ENCODE measurements at regions not wholly inside any gene's neighbourhood (a gene's known extent, or its start where the extent isn't known, plus 50 kb on each side); places are given as distances from the start of the nearest gene placed in this dataset.
"Not testable (repeated sequence)": the region's sequence is repeated elsewhere in the genome, so short reads cannot be mapped to it uniquely, and the experiment has no call there.

GRCh38 chr18:60017371-60017770 lies 117.6 kb downstream of the PMAIP1 start:
- Histone ChIP-seq H3K27me3 (no peaks in the 10 kb centered on the region), H3K4me3 (no peak overlapping the region), H3K9me3 (no peaks in the 10 kb centered on the region), H3K36me3 (no peaks in the 10 kb centered on the region), H3K4me1 (no peaks in the 10 kb centered on the region), H3K27ac (no peak overlapping the region)
- intact Hi-C loops (cut with DNase I): no loop called here
- TF ChIP-seq, protein P1, sequence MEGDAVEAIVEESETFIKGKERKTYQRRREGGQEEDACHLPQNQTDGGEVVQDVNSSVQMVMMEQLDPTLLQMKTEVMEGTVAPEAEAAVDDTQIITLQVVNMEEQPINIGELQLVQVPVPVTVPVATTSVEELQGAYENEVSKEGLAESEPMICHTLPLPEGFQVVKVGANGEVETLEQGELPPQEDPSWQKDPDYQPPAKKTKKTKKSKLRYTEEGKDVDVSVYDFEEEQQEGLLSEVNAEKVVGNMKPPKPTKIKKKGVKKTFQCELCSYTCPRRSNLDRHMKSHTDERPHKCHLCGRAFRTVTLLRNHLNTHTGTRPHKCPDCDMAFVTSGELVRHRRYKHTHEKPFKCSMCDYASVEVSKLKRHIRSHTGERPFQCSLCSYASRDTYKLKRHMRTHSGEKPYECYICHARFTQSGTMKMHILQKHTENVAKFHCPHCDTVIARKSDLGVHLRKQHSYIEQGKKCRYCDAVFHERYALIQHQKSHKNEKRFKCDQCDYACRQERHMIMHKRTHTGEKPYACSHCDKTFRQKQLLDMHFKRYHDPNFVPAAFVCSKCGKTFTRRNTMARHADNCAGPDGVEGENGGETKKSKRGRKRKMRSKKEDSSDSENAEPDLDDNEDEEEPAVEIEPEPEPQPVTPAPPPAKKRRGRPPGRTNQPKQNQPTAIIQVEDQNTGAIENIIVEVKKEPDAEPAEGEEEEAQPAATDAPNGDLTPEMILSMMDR (IDR thresholded peaks at IDR 0.05): no peak
- TF ChIP-seq POLR2A (IDR thresholded peaks at IDR 0.05) (no peak), POLR2AphosphoS5 (IDR thresholded peaks at IDR 0.05; ENCODE audit: insufficient read depth in 1 of 2, low read depth in 1 of 2) (no peak)
- no peak for DNase-seq (ENCODE audit: extremely low spot score in 2 of 2)

GRCh38 chr18:60015826-60016225 lies 116.0 kb downstream of the PMAIP1 start:
- H3K4me1 ChIP-seq; intact Hi-C loops (cut with DNase I); DNase-seq (ENCODE audit: extremely low spot score in 2 of 2); H3K27ac ChIP-seq; H3K27me3 ChIP-seq; H3K9me3 ChIP-seq; H3K4me3 ChIP-seq; H3K36me3 ChIP-seq: not testable (repeated sequence)

GRCh38 chr18:60013148-60013547 lies 113.4 kb downstream of the PMAIP1 start:
- H3K27ac ChIP-seq; H3K4me3 ChIP-seq; intact Hi-C loops (cut with DNase I); H3K4me1 ChIP-seq; H3K27me3 ChIP-seq; DNase-seq (ENCODE audit: extremely low spot score in 2 of 2); H3K36me3 ChIP-seq; H3K9me3 ChIP-seq: not testable (repeated sequence)

- TF ChIP-seq POLR2AphosphoS5 (IDR thresholded peaks at IDR 0.05; ENCODE audit: insufficient read depth in 1 of 2, low read depth in 1 of 2): no peak
- TF ChIP-seq, protein P1 (IDR thresholded peaks at IDR 0.05): no peak
- no peak for TF ChIP-seq POLR2A (IDR thresholded peaks at IDR 0.05)
These were observed 111.2 kb downstream of the PMAIP1 start for GRCh38 chr18:60010984-60011383.

GRCh38 chr18:60010513-60010912 lies 110.7 kb downstream of the PMAIP1 start:
- H3K36me3 ChIP-seq: no peaks in the 10 kb centered on the region
- no peaks in the 10 kb centered on the region for H3K4me1 ChIP-seq
- no peak overlapping the region for H3K27ac ChIP-seq
- DNase-seq (ENCODE audit: extremely low spot score in 2 of 2): no peak
- intact Hi-C loops (cut with DNase I): no loop called here
- TF ChIP-seq, protein P1 (IDR thresholded peaks at IDR 0.05): no peak
- TF ChIP-seq POLR2A (IDR thresholded peaks at IDR 0.05) (no peak), POLR2AphosphoS5 (IDR thresholded peaks at IDR 0.05; ENCODE audit: insufficient read depth in 1 of 2, low read depth in 1 of 2) (no peak)
- no peaks in the 10 kb centered on the region for H3K9me3 ChIP-seq
- no peaks in the 10 kb centered on the region for H3K27me3 ChIP-seq
- H3K4me3 ChIP-seq: no peak overlapping the region

More at GRCh38 chr18:60010984-60011383, 111.2 kb downstream of the PMAIP1 start:
- Histone ChIP-seq H3K27ac (no peak overlapping the region), H3K4me1 (no peaks in the 10 kb centered on the region), H3K27me3 (no peaks in the 10 kb centered on the region), H3K36me3 (no peaks in the 10 kb centered on the region), H3K4me3 (no peak overlapping the region), H3K9me3 (no peaks in the 10 kb centered on the region)
- intact Hi-C loops (cut with DNase I): no loop called here
- no peak for DNase-seq (ENCODE audit: extremely low spot score in 2 of 2)

DNA sequence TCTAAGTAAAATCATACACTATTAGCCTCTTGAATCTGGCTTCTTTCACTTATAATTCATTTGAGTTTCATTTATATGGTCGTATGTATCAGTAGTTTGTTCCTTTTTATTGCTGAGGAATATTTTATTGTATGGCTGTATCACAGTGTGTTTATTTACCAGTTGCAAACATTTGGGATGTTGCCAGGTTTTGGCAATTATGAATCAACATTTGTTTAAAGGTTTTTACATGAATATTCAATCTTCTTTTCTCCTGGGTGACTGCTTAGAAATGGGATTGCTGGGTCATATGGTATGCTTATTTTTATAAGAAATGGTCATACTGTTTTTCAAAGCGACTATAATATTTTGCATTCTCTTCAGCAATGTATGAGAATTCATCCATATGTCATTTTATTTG lies 107.9 kb downstream of the PMAIP1 start:
- no peak for DNase-seq (ENCODE audit: extremely low spot score in 2 of 2)
- Histone ChIP-seq H3K4me1 (no peaks in the 10 kb centered on the region), H3K4me3 (no peak overlapping the region), H3K9me3 (no peaks in the 10 kb centered on the region), H3K36me3 (no peaks in the 10 kb centered on the region), H3K27ac (no peak overlapping the region), H3K27me3 (no peaks in the 10 kb centered on the region)
- intact Hi-C loops (cut with DNase I): no loop called here
- TF ChIP-seq POLR2AphosphoS5 (IDR thresholded peaks at IDR 0.05; ENCODE audit: insufficient read depth in 1 of 2, low read depth in 1 of 2): no peak

All from vagina (tissue), 2 donors.